WTC11 (cell line): ENCODE measurements at regions not wholly inside any gene's neighbourhood (a gene's known extent, or its start where the extent isn't known, plus 50 kb on each side); places are given as distances from the start of the nearest gene placed in this dataset.

Experiments
- ATAC-seq: fragments of 200-7000 bp; cut with Tn5 transposase; 2 replicates; pipeline ENCODE4 v1.10.0; 2021; ENCODE audit warnings: mild to moderate bottlenecking, moderate library complexity
- CTCF ChIA-PET: fragments of 300-600 bp; sonication (Branson Sonifier 250); formaldehyde crosslinking; loops from one replicate; lab custom pipeline; 2021; ENCODE audit warnings: antibody characterized with exemption; lab: Charles Lee
- POLR2A ChIA-PET: fragments of 350-600 bp; sonication (Branson Sonifier 250); formaldehyde crosslinking; loops from one replicate; lab custom pipeline; 2021; ENCODE audit warnings: antibody characterized with exemption; lab: Charles Lee
- DNase-seq: peaks from one replicate; pipeline ENCODE4 v3.0.0; 2021; ENCODE audit warnings: low spot score
- H3K27ac Mint-ChIP-seq: 2 replicates; pipeline ENCODE4 v1.8.0; 2021; ENCODE audit warnings: mixed read lengths
- H3K27me3 Mint-ChIP-seq: 2 replicates; pipeline ENCODE4 v1.8.0; 2021; ENCODE audit warnings: low read depth, mild to moderate bottlenecking, moderate library complexity, mixed read lengths
- H3K36me3 Mint-ChIP-seq: 2 replicates; pipeline ENCODE4 v1.8.0; 2021; ENCODE audit warnings: mixed read lengths
- H3K4me1 Mint-ChIP-seq: 2 replicates; pipeline ENCODE4 v1.8.0; 2022; ENCODE audit warnings: mixed read lengths
- H3K4me3 Mint-ChIP-seq: 2 replicates; pipeline ENCODE4 v1.8.0; 2021; ENCODE audit warnings: mild to moderate bottlenecking, moderate library complexity, mixed read lengths
- H3K9me3 Mint-ChIP-seq: 2 replicates; pipeline ENCODE4 v1.8.0; 2021; ENCODE audit warnings: mixed read lengths
- ATF2 ChIP-seq: sonication (generic); formaldehyde crosslinking; IDR thresholded peaks from 2 replicates; pipeline ENCODE4 v1.8.1; 2022; ENCODE audit warnings: low read depth, missing genetic modification reagents, borderline replicate concordance
- ERG ChIP-seq: fragments of 250-450 bp; sonication (Bioruptor Pico); IDR thresholded peaks from 2 replicates; pipeline ENCODE4 v1.8.0; 2021; ENCODE audit warnings: mild to moderate bottlenecking
- GABPB1 ChIP-seq: sonication (generic); formaldehyde crosslinking; IDR thresholded peaks from 2 replicates; pipeline ENCODE4 v1.8.1; 2023; ENCODE audit warnings: mild to moderate bottlenecking, missing genetic modification reagents
- IRF2 ChIP-seq: sonication (generic); formaldehyde crosslinking; IDR thresholded peaks from 2 replicates; pipeline ENCODE4 v1.8.0; 2022; ENCODE audit warnings: low read depth, missing genetic modification reagents, borderline replicate concordance
- KAT7 ChIP-seq: sonication (generic); formaldehyde crosslinking; IDR thresholded peaks from 2 replicates; pipeline ENCODE4 v1.8.1; 2023; ENCODE audit warnings: missing genetic modification reagents, mild to moderate bottlenecking, borderline replicate concordance
- NR2C2 ChIP-seq: sonication (generic); formaldehyde crosslinking; IDR thresholded peaks from 2 replicates; pipeline ENCODE4 v1.8.0; 2022; ENCODE audit warnings: mild to moderate bottlenecking, missing genetic modification reagents
- NR3C1 ChIP-seq: sonication (generic); formaldehyde crosslinking; conservative IDR thresholded peaks from 2 replicates; pipeline ENCODE4 v1.8.1; 2023; ENCODE audit warnings: low read depth, mild to moderate bottlenecking, missing genetic modification reagents
- RELA ChIP-seq: sonication (generic); formaldehyde crosslinking; IDR thresholded peaks from 2 replicates; pipeline ENCODE4 v1.8.1; 2022; ENCODE audit warnings: missing genetic modification reagents, mild to moderate bottlenecking, borderline replicate concordance
- TCF7 ChIP-seq: sonication (generic); formaldehyde crosslinking; IDR thresholded peaks from 2 replicates; pipeline ENCODE4 v1.8.0; 2022; ENCODE audit warnings: mild to moderate bottlenecking, low read depth, missing genetic modification reagents, moderate library complexity
- TEAD4 ChIP-seq: sonication (generic); formaldehyde crosslinking; IDR thresholded peaks from 2 replicates; pipeline ENCODE4 v1.8.0; 2022; ENCODE audit warnings: mild to moderate bottlenecking, missing genetic modification reagents
- ZNF317 ChIP-seq: sonication (generic); formaldehyde crosslinking; IDR thresholded peaks from 2 replicates; pipeline ENCODE4 v1.8.1; 2023; ENCODE audit warnings: low read depth, mild to moderate bottlenecking, moderate library complexity, missing genetic modification reagents, borderline replicate concordance
- ZNF423 ChIP-seq: fragments of 250-450 bp; sonication (Bioruptor Pico); IDR thresholded peaks from 2 replicates; pipeline ENCODE4 v2.1.2; 2022; ENCODE audit warnings: mild to moderate bottlenecking, moderate library complexity
- TF ChIP-seq, protein P1 (sequence below): sonication (generic); formaldehyde crosslinking; IDR thresholded peaks from 2 replicates; pipeline ENCODE4 v1.8.0; 2022; ENCODE audit warnings: mild to moderate bottlenecking, missing genetic modification reagents
- TF ChIP-seq, protein P2 (sequence below): sonication (generic); formaldehyde crosslinking; IDR thresholded peaks from 2 replicates; pipeline ENCODE4 v1.8.0; 2022; ENCODE audit warnings: mild to moderate bottlenecking, missing genetic modification reagents
- TF ChIP-seq, protein P3 (sequence below): sonication (generic); formaldehyde crosslinking; IDR thresholded peaks from 2 replicates; pipeline ENCODE4 v1.8.1; 2023; ENCODE audit warnings: mild to moderate bottlenecking, missing genetic modification reagents, moderate library complexity
- TF ChIP-seq, protein P4 (sequence below): fragments of 250-450 bp; sonication (Bioruptor Pico); IDR thresholded peaks from 2 replicates; pipeline ENCODE4 v1.9.0; 2021; ENCODE audit warnings: moderate library complexity, mild to moderate bottlenecking, inconsistent platforms, borderline replicate concordance

DNA sequence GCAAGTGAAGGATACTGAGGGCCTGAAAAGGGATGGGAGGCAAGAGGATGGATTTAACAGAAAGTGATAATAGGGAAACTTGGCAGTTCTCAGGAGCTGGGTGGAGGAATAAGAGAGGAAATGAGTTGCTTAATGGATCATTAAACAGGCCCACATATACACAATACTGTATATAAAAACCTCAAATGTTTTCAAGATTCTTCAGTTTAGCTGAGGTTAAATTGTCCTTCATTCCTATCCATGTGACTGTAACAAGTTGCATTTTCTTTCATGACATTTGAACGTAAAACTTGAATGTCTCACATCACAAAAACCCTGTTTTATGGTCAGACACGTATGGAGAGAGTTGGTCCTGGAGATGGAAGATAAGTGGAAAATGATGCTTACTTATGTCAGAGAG lies 76.5 kb upstream of the PLAC8 start (continued):
- TF ChIP-seq, protein P1, sequence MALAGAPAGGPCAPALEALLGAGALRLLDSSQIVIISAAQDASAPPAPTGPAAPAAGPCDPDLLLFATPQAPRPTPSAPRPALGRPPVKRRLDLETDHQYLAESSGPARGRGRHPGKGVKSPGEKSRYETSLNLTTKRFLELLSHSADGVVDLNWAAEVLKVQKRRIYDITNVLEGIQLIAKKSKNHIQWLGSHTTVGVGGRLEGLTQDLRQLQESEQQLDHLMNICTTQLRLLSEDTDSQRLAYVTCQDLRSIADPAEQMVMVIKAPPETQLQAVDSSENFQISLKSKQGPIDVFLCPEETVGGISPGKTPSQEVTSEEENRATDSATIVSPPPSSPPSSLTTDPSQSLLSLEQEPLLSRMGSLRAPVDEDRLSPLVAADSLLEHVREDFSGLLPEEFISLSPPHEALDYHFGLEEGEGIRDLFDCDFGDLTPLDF: no peak
- TF ChIP-seq, protein P2, sequence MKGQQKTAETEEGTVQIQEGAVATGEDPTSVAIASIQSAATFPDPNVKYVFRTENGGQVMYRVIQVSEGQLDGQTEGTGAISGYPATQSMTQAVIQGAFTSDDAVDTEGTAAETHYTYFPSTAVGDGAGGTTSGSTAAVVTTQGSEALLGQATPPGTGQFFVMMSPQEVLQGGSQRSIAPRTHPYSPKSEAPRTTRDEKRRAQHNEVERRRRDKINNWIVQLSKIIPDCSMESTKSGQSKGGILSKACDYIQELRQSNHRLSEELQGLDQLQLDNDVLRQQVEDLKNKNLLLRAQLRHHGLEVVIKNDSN: no peak
- no peak for TF ChIP-seq TEAD4

DNA sequence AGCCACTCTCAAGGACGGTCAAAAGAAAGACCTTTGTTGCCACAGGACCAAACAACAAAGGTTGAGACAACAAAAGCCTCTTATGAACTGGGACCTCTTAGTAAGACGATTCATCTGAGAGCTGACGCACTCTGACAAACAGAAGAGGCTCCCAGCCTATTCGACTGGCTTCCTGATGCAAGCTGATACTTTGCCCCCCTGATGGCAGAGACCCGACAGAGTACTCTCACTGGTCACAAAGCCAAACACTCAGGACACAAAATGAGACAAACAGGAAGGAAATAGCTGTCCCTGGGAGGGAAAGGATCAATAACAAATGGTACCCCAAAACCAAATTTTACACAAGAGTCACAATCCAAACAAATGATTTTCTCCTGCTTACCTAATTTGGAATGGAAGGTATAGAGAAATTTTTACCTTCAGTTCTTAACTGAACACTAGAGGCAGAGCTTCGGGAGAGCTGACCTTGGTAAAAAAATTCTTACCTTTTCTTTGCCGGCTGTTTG lies 75.2 kb upstream of the PLAC8 start:
- DNase-seq (no peak), ATAC-seq (peak; percentile 50)
- ChIA-PET CTCF (interaction anchor here (0.9 kb wide), 1 partner anchor 90 kb away, joined by 3 read pairs; no protein-coding TSS in a partner anchor), POLR2A (no interaction called here)
- peaks cover 3% of the 10 kb centered on the region; the same call in 1 of the 2 replicates for H3K4me1 Mint-ChIP-seq
- no peak overlapping the region for H3K4me3 Mint-ChIP-seq
- no peaks in the 10 kb centered on the region for H3K27me3 Mint-ChIP-seq
- no peaks in the 10 kb centered on the region for H3K9me3 Mint-ChIP-seq
- no peak overlapping the region for H3K27ac Mint-ChIP-seq
- TF ChIP-seq ATF2 (CRISPR knock-in tag) (no peak), GABPB1 (CRISPR knock-in tag) (peak; percentile 84), ZNF423 (CRISPR knock-in tag) (no peak), ERG (CRISPR knock-in tag) (no peak)
- H3K36me3 Mint-ChIP-seq: no peaks in the 10 kb centered on the region

GRCh38 chr4:83180431-83180968 lies 66.0 kb upstream of the PLAC8 start:
- peaks cover 2% of the 10 kb centered on the region; the same call in 1 of the 2 replicates for H3K4me1 Mint-ChIP-seq
- POLR2A ChIA-PET: no interaction called here
- H3K36me3 Mint-ChIP-seq: peaks cover 20% of the 10 kb centered on the region
- ATAC-seq (no peak), DNase-seq (no peak)
- H3K27me3 Mint-ChIP-seq: no peaks in the 10 kb centered on the region; the same call in 1 of the 2 replicates
- no peak overlapping the region for H3K27ac Mint-ChIP-seq
- no peak overlapping the region for H3K4me3 Mint-ChIP-seq
- CTCF ChIA-PET: no interaction called here
- peaks cover 21% of the 10 kb centered on the region for H3K9me3 Mint-ChIP-seq
- TF ChIP-seq ERG (CRISPR knock-in tag) (no peak), KAT7 (CRISPR knock-in tag) (no peak), IRF2 (CRISPR knock-in tag) (no peak), NR2C2 (CRISPR knock-in tag) (no peak), RELA (CRISPR knock-in tag) (no peak), TCF7 (CRISPR knock-in tag) (no peak), ZNF317 (CRISPR knock-in tag) (no peak), NR3C1 (CRISPR knock-in tag) (no peak)
- TF ChIP-seq, protein P3, sequence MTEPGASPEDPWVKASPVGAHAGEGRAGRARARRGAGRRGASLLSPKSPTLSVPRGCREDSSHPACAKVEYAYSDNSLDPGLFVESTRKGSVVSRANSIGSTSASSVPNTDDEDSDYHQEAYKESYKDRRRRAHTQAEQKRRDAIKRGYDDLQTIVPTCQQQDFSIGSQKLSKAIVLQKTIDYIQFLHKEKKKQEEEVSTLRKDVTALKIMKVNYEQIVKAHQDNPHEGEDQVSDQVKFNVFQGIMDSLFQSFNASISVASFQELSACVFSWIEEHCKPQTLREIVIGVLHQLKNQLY (CRISPR knock-in tag): no peak
- TF ChIP-seq, protein P1: no peak
- TF ChIP-seq, protein P4, sequence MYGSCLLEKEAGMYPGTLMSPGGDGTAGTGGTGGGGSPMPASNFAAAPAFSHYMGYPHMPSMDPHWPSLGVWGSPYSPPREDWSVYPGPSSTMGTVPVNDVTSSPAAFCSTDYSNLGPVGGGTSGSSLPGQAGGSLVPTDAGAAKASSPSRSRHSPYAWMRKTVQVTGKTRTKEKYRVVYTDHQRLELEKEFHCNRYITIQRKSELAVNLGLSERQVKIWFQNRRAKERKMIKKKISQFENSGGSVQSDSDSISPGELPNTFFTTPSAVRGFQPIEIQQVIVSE (CRISPR knock-in tag): no peak
